Neural cell (in vitro differentiated cells): ENCODE measurements at regions not wholly inside any gene's neighbourhood (a gene's known extent, or its start where the extent isn't known, plus 50 kb on each side); places are given as distances from the start of the nearest gene placed in this dataset.

ENCODE experiments used
- H2AFZ ChIP-seq: fragments of 200-600, 300-800 bp; sonication (generic), shearing (Covaris generic); 2 replicates; pipeline ENCODE4 v1.6.0; 2014; ENCODE audit warnings: low read depth, mild to moderate bottlenecking, antibody characterized with exemption, low read length, moderate library complexity
- H3F3A ChIP-seq: fragments of 200-600 bp; shearing (Covaris generic); 2 replicates; pipeline ENCODE4 v1.6.1; 2016; ENCODE audit warnings: mild to moderate bottlenecking, moderate library complexity, mixed read lengths, antibody characterized with exemption, low read length; ENCODE audit not compliant: insufficient read depth, poor library complexity, severe bottlenecking
- H3K27ac ChIP-seq: fragments of 200-600, 300-800 bp; sonication (generic), shearing (Covaris generic); 2 replicates; pipeline ENCODE4 v1.5.1; 2014; ENCODE audit warnings: mild to moderate bottlenecking, low read length, moderate library complexity
- H3K27me3 ChIP-seq: fragments of 300-800, 200-600 bp; sonication (generic), shearing (Covaris generic); 2 replicates; pipeline ENCODE4 v1.6.0; 2014; ENCODE audit warnings: mild to moderate bottlenecking, low read depth, low read length, moderate library complexity; ENCODE audit not compliant: insufficient read depth
- H3K36me3 ChIP-seq: fragments of 300-800, 200-600 bp; sonication (generic), shearing (Covaris generic); 2 replicates; pipeline ENCODE4 v1.5.1; 2014; ENCODE audit warnings: mild to moderate bottlenecking, antibody characterized with exemption, low read length, moderate library complexity; ENCODE audit not compliant: insufficient read depth
- H3K4me2 ChIP-seq: fragments of 300-800, 200-600 bp; sonication (generic), shearing (Covaris generic); 2 replicates; pipeline ENCODE4 v1.6.0; 2014; ENCODE audit warnings: mild to moderate bottlenecking, low read length
- H3K4me3 ChIP-seq: fragments of 300-800, 200-600 bp; sonication (generic), shearing (Covaris generic); 2 replicates; pipeline ENCODE4 v1.5.1; 2014; ENCODE audit warnings: mild to moderate bottlenecking, low read length, moderate library complexity
- H3K79me2 ChIP-seq: fragments of 200-600 bp; shearing (Covaris generic); replicated peaks from 2 replicates; pipeline ENCODE4 v1.6.0; 2014; ENCODE audit warnings: mild to moderate bottlenecking, low read length, moderate library complexity; ENCODE audit not compliant: insufficient read depth
- H3K9ac ChIP-seq: fragments of 300-800, 200-600 bp; sonication (generic), shearing (Covaris generic); 2 replicates; pipeline ENCODE4 v1.6.1; 2016; ENCODE audit warnings: mild to moderate bottlenecking, low read length, mixed read lengths
- H3K9me2 ChIP-seq: fragments of 200-600 bp; shearing (Covaris generic); 2 replicates; pipeline ENCODE4 v1.6.1; 2016; ENCODE audit warnings: mild to moderate bottlenecking, low read length, mixed read lengths; ENCODE audit not compliant: insufficient read depth
- H3K9me3 ChIP-seq: fragments of 200-600, 300-800 bp; sonication (generic), shearing (Covaris generic); 2 replicates; pipeline ENCODE4 v1.6.1; 2016; ENCODE audit warnings: mild to moderate bottlenecking, mixed run types, low read length, moderate library complexity, mixed read lengths
- H4K20me1 ChIP-seq: fragments of 200-600 bp; shearing (Covaris generic); 2 replicates; pipeline ENCODE4 v1.6.1; 2016; ENCODE audit warnings: mild to moderate bottlenecking, mixed run types; ENCODE audit not compliant: insufficient read depth
- EP300 ChIP-seq: fragments of 450-650 bp; conservative IDR thresholded peaks from 2 replicates; pipeline ENCODE4 v1.6.1; 2014; ENCODE audit warnings: antibody characterized with exemption, mild to moderate bottlenecking, moderate library complexity; ENCODE audit not compliant: poor library complexity, severe bottlenecking
- EZH2 ChIP-seq: fragments of 200-600, 300-800 bp; shearing (Covaris generic), sonication (generic); IDR thresholded peaks from 2 replicates; pipeline ENCODE4 v1.6.1; 2014; ENCODE audit warnings: antibody characterized with exemption, low read length, borderline replicate concordance, mild to moderate bottlenecking; ENCODE audit not compliant: insufficient read depth, poor library complexity, severe bottlenecking
- MXI1 ChIP-seq: fragments of 450-650 bp; conservative IDR thresholded peaks from 2 replicates; pipeline ENCODE4 v1.6.1; 2014; ENCODE audit warnings: antibody characterized with exemption, mild to moderate bottlenecking; ENCODE audit not compliant: poor library complexity, severe bottlenecking
- POLR2AphosphoS5 ChIP-seq: IDR thresholded peaks from 2 replicates; pipeline ENCODE4 v1.6.1; 2012
- RAD21 ChIP-seq: fragments of 450-650 bp; conservative IDR thresholded peaks from 2 replicates; pipeline ENCODE4 v1.6.1; 2014; ENCODE audit warnings: antibody characterized with exemption, mild to moderate bottlenecking, moderate library complexity
- SMC3 ChIP-seq: fragments of 450-650 bp; conservative IDR thresholded peaks from 2 replicates; pipeline ENCODE4 v1.6.1; 2014; ENCODE audit warnings: antibody characterized with exemption, mild to moderate bottlenecking, moderate library complexity; ENCODE audit not compliant: poor library complexity
- TAF1 ChIP-seq: IDR thresholded peaks from 2 replicates; pipeline ENCODE4 v1.6.1; 2012; ENCODE audit warnings: low read depth
- TF ChIP-seq, protein P1 (sequence below): IDR thresholded peaks from 2 replicates; pipeline ENCODE4 v1.6.1; 2012; ENCODE audit warnings: borderline replicate concordance
- TF ChIP-seq, protein P2 (sequence below): fragments of 450-650 bp; IDR thresholded peaks from 2 replicates; pipeline ENCODE4 v1.5.1; 2014; ENCODE audit warnings: antibody characterized with exemption, mild to moderate bottlenecking, moderate library complexity; ENCODE audit not compliant: poor library complexity, severe bottlenecking

DNA sequence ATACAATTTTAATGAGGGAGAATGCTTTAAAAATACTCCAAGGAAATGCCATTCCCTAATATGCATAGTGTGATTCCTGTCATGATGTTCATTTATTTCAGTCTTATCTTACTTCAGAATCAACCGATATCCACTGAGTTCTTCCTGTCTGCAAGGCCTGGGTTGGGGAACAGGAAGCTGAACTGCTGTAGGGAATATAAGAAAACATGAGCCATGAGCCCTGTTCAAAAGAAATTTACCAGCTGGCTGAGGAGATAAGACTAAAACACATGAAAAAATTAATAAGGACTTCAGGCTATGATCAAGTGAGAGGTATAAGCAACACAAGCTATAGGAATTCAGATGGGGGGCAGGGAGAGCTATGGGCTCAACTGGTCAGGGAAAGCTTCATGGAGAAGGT is 184.7 kb downstream of the PLPP4 start:
- H3K4me3 ChIP-seq: no peak overlapping the region
- H2AFZ ChIP-seq: no peak overlapping the region
- H3K9me3 ChIP-seq: no peaks in the 10 kb centered on the region
- no peaks in the 10 kb centered on the region for H3F3A ChIP-seq
- no peaks in the 10 kb centered on the region for H3K36me3 ChIP-seq
- H3K27ac ChIP-seq: no peak overlapping the region
- no peaks in the 10 kb centered on the region for H3K9me2 ChIP-seq
- no peak overlapping the region for H3K4me2 ChIP-seq
- no peak overlapping the region for H3K9ac ChIP-seq
- no peaks in the 10 kb centered on the region for H3K27me3 ChIP-seq
- no peaks in the 10 kb centered on the region for H3K79me2 ChIP-seq
- TF ChIP-seq RAD21 (no peak), EZH2 (no peak), SMC3 (no peak), EP300 (no peak), TAF1 (no peak), POLR2AphosphoS5 (no peak), MXI1 (no peak)
- TF ChIP-seq, protein P1, sequence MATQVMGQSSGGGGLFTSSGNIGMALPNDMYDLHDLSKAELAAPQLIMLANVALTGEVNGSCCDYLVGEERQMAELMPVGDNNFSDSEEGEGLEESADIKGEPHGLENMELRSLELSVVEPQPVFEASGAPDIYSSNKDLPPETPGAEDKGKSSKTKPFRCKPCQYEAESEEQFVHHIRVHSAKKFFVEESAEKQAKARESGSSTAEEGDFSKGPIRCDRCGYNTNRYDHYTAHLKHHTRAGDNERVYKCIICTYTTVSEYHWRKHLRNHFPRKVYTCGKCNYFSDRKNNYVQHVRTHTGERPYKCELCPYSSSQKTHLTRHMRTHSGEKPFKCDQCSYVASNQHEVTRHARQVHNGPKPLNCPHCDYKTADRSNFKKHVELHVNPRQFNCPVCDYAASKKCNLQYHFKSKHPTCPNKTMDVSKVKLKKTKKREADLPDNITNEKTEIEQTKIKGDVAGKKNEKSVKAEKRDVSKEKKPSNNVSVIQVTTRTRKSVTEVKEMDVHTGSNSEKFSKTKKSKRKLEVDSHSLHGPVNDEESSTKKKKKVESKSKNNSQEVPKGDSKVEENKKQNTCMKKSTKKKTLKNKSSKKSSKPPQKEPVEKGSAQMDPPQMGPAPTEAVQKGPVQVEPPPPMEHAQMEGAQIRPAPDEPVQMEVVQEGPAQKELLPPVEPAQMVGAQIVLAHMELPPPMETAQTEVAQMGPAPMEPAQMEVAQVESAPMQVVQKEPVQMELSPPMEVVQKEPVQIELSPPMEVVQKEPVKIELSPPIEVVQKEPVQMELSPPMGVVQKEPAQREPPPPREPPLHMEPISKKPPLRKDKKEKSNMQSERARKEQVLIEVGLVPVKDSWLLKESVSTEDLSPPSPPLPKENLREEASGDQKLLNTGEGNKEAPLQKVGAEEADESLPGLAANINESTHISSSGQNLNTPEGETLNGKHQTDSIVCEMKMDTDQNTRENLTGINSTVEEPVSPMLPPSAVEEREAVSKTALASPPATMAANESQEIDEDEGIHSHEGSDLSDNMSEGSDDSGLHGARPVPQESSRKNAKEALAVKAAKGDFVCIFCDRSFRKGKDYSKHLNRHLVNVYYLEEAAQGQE: no peak
- TF ChIP-seq, protein P2, sequence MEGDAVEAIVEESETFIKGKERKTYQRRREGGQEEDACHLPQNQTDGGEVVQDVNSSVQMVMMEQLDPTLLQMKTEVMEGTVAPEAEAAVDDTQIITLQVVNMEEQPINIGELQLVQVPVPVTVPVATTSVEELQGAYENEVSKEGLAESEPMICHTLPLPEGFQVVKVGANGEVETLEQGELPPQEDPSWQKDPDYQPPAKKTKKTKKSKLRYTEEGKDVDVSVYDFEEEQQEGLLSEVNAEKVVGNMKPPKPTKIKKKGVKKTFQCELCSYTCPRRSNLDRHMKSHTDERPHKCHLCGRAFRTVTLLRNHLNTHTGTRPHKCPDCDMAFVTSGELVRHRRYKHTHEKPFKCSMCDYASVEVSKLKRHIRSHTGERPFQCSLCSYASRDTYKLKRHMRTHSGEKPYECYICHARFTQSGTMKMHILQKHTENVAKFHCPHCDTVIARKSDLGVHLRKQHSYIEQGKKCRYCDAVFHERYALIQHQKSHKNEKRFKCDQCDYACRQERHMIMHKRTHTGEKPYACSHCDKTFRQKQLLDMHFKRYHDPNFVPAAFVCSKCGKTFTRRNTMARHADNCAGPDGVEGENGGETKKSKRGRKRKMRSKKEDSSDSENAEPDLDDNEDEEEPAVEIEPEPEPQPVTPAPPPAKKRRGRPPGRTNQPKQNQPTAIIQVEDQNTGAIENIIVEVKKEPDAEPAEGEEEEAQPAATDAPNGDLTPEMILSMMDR: no peak
- no peaks in the 10 kb centered on the region for H4K20me1 ChIP-seq

DNA sequence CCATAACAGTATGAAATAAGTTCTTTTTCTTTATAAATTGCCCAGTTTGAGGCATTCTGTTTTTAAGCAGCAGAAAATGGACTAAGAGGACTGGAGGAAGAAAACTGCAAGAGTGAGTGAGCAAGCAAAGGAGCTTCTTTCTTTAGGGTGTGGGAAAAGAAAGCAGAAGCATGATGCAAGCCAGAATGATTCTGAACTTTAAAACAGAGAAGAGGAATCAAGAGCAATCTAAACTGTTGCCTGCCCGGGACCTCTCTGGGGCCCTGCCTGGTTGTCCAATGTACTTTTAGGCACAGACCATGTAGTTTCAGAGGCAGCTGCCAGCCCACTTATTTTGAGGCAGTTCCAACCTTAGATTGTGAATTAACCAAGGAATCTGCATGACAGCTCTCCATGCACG is 186.3 kb downstream of the PLPP4 start:
- Histone ChIP-seq H3K36me3 (no peaks in the 10 kb centered on the region), H3K9me2 (no peaks in the 10 kb centered on the region), H4K20me1 (no peaks in the 10 kb centered on the region), H3K27me3 (no peaks in the 10 kb centered on the region), H3K9ac (no peak overlapping the region), H2AFZ (no peak overlapping the region), H3F3A (no peaks in the 10 kb centered on the region), H3K4me3 (no peak overlapping the region), H3K4me2 (no peak overlapping the region), H3K79me2 (no peaks in the 10 kb centered on the region), H3K27ac (no peak overlapping the region), H3K9me3 (no peaks in the 10 kb centered on the region)
- TF ChIP-seq EZH2 (no peak), RAD21 (no peak)
